IMR-90 (cell line): ENCODE measurements at regions not wholly inside any gene's neighbourhood (a gene's known extent, or its start where the extent isn't known, plus 50 kb on each side); places are given as distances from the start of the nearest gene placed in this dataset.

Experiments
- ATAC-seq: fragments of 200-7000 bp; cut with Tn5 transposase; 2 replicates; pipeline ENCODE4 v1.9.1; 2020; ENCODE audit warnings: low read depth, mild to moderate bottlenecking, moderate library complexity
- BruUV-seq: library from RNA; stranded (reverse); fragments of 400-500 nt; replicated peaks from 2 replicates; lab custom pipeline; 2021; lab: Mats Ljungman, UMichigan
- CTCF ChIA-PET: fragments of 300-600 bp; formaldehyde crosslinking; extraction: SDS; loops from one replicate; lab custom pipeline; 2021; ENCODE audit warnings: antibody characterized with exemption; lab: Yijun Ruan, JAX
- POLR2A ChIA-PET: fragments of 300-600 bp; sonication (Branson Sonifier 250); formaldehyde crosslinking; loops from one replicate; lab custom pipeline; 2022; ENCODE audit warnings: antibody characterized with exemption; ENCODE audit not compliant: unreplicated experiment; lab: Charles Lee
- DNase-seq: peaks from one replicate; pipeline ENCODE4 v3.0.0; 2013
- H2AFZ ChIP-seq: replicated peaks from 2 replicates; pipeline ENCODE3; 2013; ENCODE audit warnings: low read length, mild to moderate bottlenecking; ENCODE audit not compliant: poor library complexity
- H2AK5ac ChIP-seq: 2 replicates; pipeline ENCODE4 v1.6.1; 2013; ENCODE audit warnings: low read depth, low read length, inconsistent platforms
- H2AK9ac ChIP-seq: replicated peaks from 2 replicates; pipeline ENCODE3; 2013; ENCODE audit warnings: mild to moderate bottlenecking, low read depth, low read length, moderate library complexity; ENCODE audit not compliant: poor library complexity
- H2BK120ac ChIP-seq: 2 replicates; pipeline ENCODE4 v1.6.1; 2013; ENCODE audit warnings: low read depth, low read length, inconsistent platforms
- H2BK15ac ChIP-seq: 3 replicates; pipeline ENCODE4 v1.6.1; 2013; ENCODE audit warnings: low read depth, low read length, inconsistent platforms
- H2BK20ac ChIP-seq: 2 replicates; pipeline ENCODE4 v1.6.1; 2013; ENCODE audit warnings: low read depth, mild to moderate bottlenecking, inconsistent platforms, low read length, moderate library complexity
- H2BK5ac ChIP-seq: 2 replicates; pipeline ENCODE4 v1.6.1; 2013; ENCODE audit warnings: mild to moderate bottlenecking, low read depth, low read length, inconsistent platforms; ENCODE audit not compliant: poor library complexity, severe bottlenecking
- H3K14ac ChIP-seq: replicated peaks from 2 replicates; pipeline ENCODE4 v1.6.1; 2013; ENCODE audit warnings: low read depth, low read length, inconsistent platforms
- H3K18ac ChIP-seq: 2 replicates; pipeline ENCODE4 v1.6.1; 2013; ENCODE audit warnings: low read depth, low read length, control low read depth
- H3K23ac ChIP-seq: 2 replicates; pipeline ENCODE4 v1.6.1; 2013; ENCODE audit warnings: low read depth, low read length, inconsistent platforms
- H3K27ac ChIP-seq: 2 replicates; pipeline ENCODE4 v1.5.1; 2013; ENCODE audit warnings: mild to moderate bottlenecking, control low read depth, low read length; ENCODE audit not compliant: insufficient read depth
- H3K27me3 ChIP-seq: 2 replicates; pipeline ENCODE4 v1.6.1; 2013; ENCODE audit warnings: low read length; ENCODE audit not compliant: control insufficient read depth, insufficient read depth
- H3K36me3 ChIP-seq: 2 replicates; pipeline ENCODE4 v1.6.1; 2013; ENCODE audit warnings: low read length, mixed read lengths; ENCODE audit not compliant: control insufficient read depth, insufficient read depth
- H3K4ac ChIP-seq: 2 replicates; pipeline ENCODE4 v1.6.1; 2013; ENCODE audit warnings: low read depth, low read length, inconsistent platforms
- H3K4me1 ChIP-seq: 2 replicates; pipeline ENCODE4 v1.6.1; 2013; ENCODE audit warnings: low read length, mixed read lengths; ENCODE audit not compliant: control insufficient read depth, insufficient read depth
- H3K4me2 ChIP-seq: 2 replicates; pipeline ENCODE4 v1.6.1; 2013; ENCODE audit warnings: low read depth, mild to moderate bottlenecking, control low read depth, low read length, moderate library complexity
- H3K4me3 ChIP-seq: 2 replicates; pipeline ENCODE4 v1.5.1; 2013; ENCODE audit warnings: low read depth, mild to moderate bottlenecking, control low read depth, low read length, moderate library complexity; ENCODE audit not compliant: insufficient read depth
- H3K56ac ChIP-seq: 2 replicates; pipeline ENCODE4 v1.6.1; 2013; ENCODE audit warnings: low read length, inconsistent platforms; ENCODE audit not compliant: insufficient read depth; ENCODE audit errors: extremely low read depth
- H3K79me1 ChIP-seq, 2 experiments: 2 replicates each; pipeline ENCODE4 v1.6.1; 2013; ENCODE audit warnings: low read length in 2 of 2, inconsistent platforms in 1 of 2, low read depth in 1 of 2
- H3K9ac ChIP-seq: 2 replicates; pipeline ENCODE4 v1.6.1; 2013; ENCODE audit warnings: low read depth, low read length, control low read depth
- H3K9me1 ChIP-seq: 2 replicates; pipeline ENCODE4 v1.6.1; 2013; ENCODE audit warnings: low read length, inconsistent platforms; ENCODE audit not compliant: insufficient read depth
- H3K9me3 ChIP-seq: 2 replicates; pipeline ENCODE4 v1.6.1; 2013; ENCODE audit warnings: low read length; ENCODE audit not compliant: control insufficient read depth, insufficient read depth
- H4K20me1 ChIP-seq: 2 replicates; pipeline ENCODE4 v1.6.1; 2013; ENCODE audit warnings: low read length, inconsistent platforms; ENCODE audit not compliant: insufficient read depth
- H4K5ac ChIP-seq: 2 replicates; pipeline ENCODE4 v1.6.1; 2013; ENCODE audit warnings: mild to moderate bottlenecking, low read depth, low read length, control low read depth
- H4K8ac ChIP-seq, 2 experiments: 2 replicates each; pipeline ENCODE4 v1.6.1; 2013; ENCODE audit warnings: low read depth in 2 of 2, low read length in 2 of 2, control low read depth in 1 of 2, inconsistent platforms in 1 of 2
- H4K91ac ChIP-seq: 2 replicates; pipeline ENCODE4 v1.6.1; 2013; ENCODE audit warnings: low read depth, low read length, inconsistent platforms; ENCODE audit not compliant: insufficient read depth
- BHLHE40 ChIP-seq: fragments of 150-350 bp; IDR thresholded peaks from 2 replicates; pipeline ENCODE4 v1.6.1; 2016; ENCODE audit warnings: mild to moderate bottlenecking, low read depth, low read length
- CEBPB ChIP-seq: IDR thresholded peaks from 2 replicates; pipeline ENCODE4 v1.6.1; 2012; ENCODE audit warnings: low read depth, low read length, improper control_type of control experiment
- CHD1 ChIP-seq: IDR thresholded peaks from 2 replicates; pipeline ENCODE4 v1.6.1; 2012; ENCODE audit warnings: low read depth, low read length, improper control_type of control experiment
- CTCF ChIP-seq: conservative IDR thresholded peaks from 2 replicates; pipeline ENCODE4 v1.5.1; 2012; ENCODE audit warnings: mild to moderate bottlenecking, low read depth, low read length, improper control_type of control experiment
- ELK1 ChIP-seq: fragments of 150-350 bp; IDR thresholded peaks from 2 replicates; pipeline ENCODE4 v1.6.1; 2016; ENCODE audit warnings: low read depth, mild to moderate bottlenecking, low read length, moderate library complexity, borderline replicate concordance
- FOS ChIP-seq: fragments of 150-350 bp; IDR thresholded peaks from 2 replicates; pipeline ENCODE4 v1.6.1; 2016; ENCODE audit warnings: low read depth, low read length
- MAFK ChIP-seq: IDR thresholded peaks from 2 replicates; pipeline ENCODE4 v1.6.1; 2012; ENCODE audit warnings: low read depth, low read length, improper control_type of control experiment
- MAZ ChIP-seq: IDR thresholded peaks from 2 replicates; pipeline ENCODE4 v1.6.1; 2012; ENCODE audit warnings: low read depth, mild to moderate bottlenecking, low read length, improper control_type of control experiment, moderate library complexity, borderline replicate concordance
- MXI1 ChIP-seq: IDR thresholded peaks from 2 replicates; pipeline ENCODE4 v1.6.1; 2012; ENCODE audit warnings: low read depth, mild to moderate bottlenecking, low read length, moderate library complexity, borderline replicate concordance
- NFE2L2 ChIP-seq: fragments of 150-350 bp; IDR thresholded peaks from 2 replicates; pipeline ENCODE4 v1.6.1; 2016; ENCODE audit warnings: low read depth, mild to moderate bottlenecking, low read length
- POLR2A ChIP-seq: IDR thresholded peaks from 2 replicates; pipeline ENCODE4 v1.6.1; 2012; ENCODE audit warnings: mild to moderate bottlenecking, low read depth, low read length
- RAD21 ChIP-seq: IDR thresholded peaks from 2 replicates; pipeline ENCODE4 v1.6.1; 2012; ENCODE audit warnings: low read length, improper control_type of control experiment
- RCOR1 ChIP-seq: IDR thresholded peaks from 2 replicates; pipeline ENCODE4 v1.6.1; 2012; ENCODE audit warnings: mild to moderate bottlenecking, low read length, improper control_type of control experiment; ENCODE audit not compliant: insufficient replicate concordance
- RFX5 ChIP-seq: IDR thresholded peaks from 2 replicates; pipeline ENCODE4 v1.8.0; 2012; ENCODE audit warnings: low read depth, mild to moderate bottlenecking, low read length, moderate library complexity
- SMC3 ChIP-seq: fragments of 150-350 bp; IDR thresholded peaks from 2 replicates; pipeline ENCODE4 v1.6.1; 2016; ENCODE audit warnings: low read depth, mild to moderate bottlenecking, antibody characterized with exemption, low read length, moderate library complexity
- USF2 ChIP-seq: fragments of 150-350 bp; IDR thresholded peaks from 2 replicates; pipeline ENCODE4 v1.6.1; 2017; ENCODE audit warnings: mild to moderate bottlenecking, antibody characterized with exemption, low read length, low read depth
- WGBS, 2 experiments: methylation state at CpG; one replicate each; pipeline versions ENCODE4 v1.1.5 to v1.1.7; 2013; ENCODE audit warnings: missing lambda C conversion rate in 2 of 2; ENCODE audit not compliant: insufficient read length in 1 of 2; ENCODE audit errors: extremely low coverage in 2 of 2; 5-methylcytosine and 5-hydroxymethylcytosine counted together
- dilution Hi-C: fragments of 300-500 bp; cut with HindIII; formaldehyde crosslinking; loops from one replicate; pipeline ENCODE4 v1.14.3; 2018; ENCODE audit warnings: low sequenced_read_pairs; ENCODE audit not compliant: unreplicated experiment
- in situ Hi-C: fragments of 300-500 bp; cut with MboI; formaldehyde crosslinking; loops from 3 replicates; pipeline ENCODE4 v1.14.3; 2019; ENCODE audit warnings: low sequenced_read_pairs, inconsistent platforms, mixed read lengths
- intact Hi-C: fragments of 100-400 bp; cut with micrococcal nuclease; formaldehyde crosslinking; loops from 2 replicates; pipeline ENCODE4 v1.10.0; 2022

GRCh38 chr6:67916399-67916798 lies 718.7 kb upstream of the ADGRB3 start:
- no peak overlapping the region for H3K4ac ChIP-seq
- H3K27me3 ChIP-seq: no peaks in the 10 kb centered on the region
- no peak overlapping the region for H3K4me2 ChIP-seq
- 17% methylated on average over 1 of the region's 2 CpGs; no CpG with 5 or more reads in 1 of the 2 experiments for WGBS, 2 experiments
- H4K91ac ChIP-seq: no peak overlapping the region
- ATAC-seq (no peak), DNase-seq (no peak)
- intact Hi-C loops: no loop called here
- no peak overlapping the region for H4K5ac ChIP-seq
- no peak overlapping the region for H3K27ac ChIP-seq
- in situ Hi-C loops: no loop called here
- H3K9me1 ChIP-seq: no peaks in the 10 kb centered on the region
- dilution Hi-C loops: no loop called here
- CTCF ChIA-PET: no interaction called here
- H3K4me3 ChIP-seq: no peak overlapping the region
- no peaks in the 10 kb centered on the region for H3K79me1 ChIP-seq
- 0 out of 2 replicates have a peak, but pooled peaks cover 1% of the 10 kb centered on the region for H3K9me3 ChIP-seq
- H4K20me1 ChIP-seq: no peaks in the 10 kb centered on the region
- no peak overlapping the region for H3K9ac ChIP-seq
- no peak overlapping the region for H2AFZ ChIP-seq
- no peak overlapping the region for H3K56ac ChIP-seq
- no peak for TF ChIP-seq CTCF
- TF ChIP-seq MXI1: no peak
- TF ChIP-seq MAFK: no peak
- no peak for TF ChIP-seq RCOR1
- TF ChIP-seq USF2: no peak
- no peak for TF ChIP-seq POLR2A
- TF ChIP-seq CEBPB: no peak
- no peak for TF ChIP-seq SMC3
- TF ChIP-seq RFX5: no peak
- no peak for TF ChIP-seq MAZ
- no peak for TF ChIP-seq NFE2L2
- no peak for TF ChIP-seq CHD1
- no peak for TF ChIP-seq FOS
- no peak for TF ChIP-seq ELK1
- no peak for TF ChIP-seq RAD21
- no peak for TF ChIP-seq BHLHE40
- H3K18ac ChIP-seq: no peak overlapping the region
- no peaks in the 10 kb centered on the region for H3K36me3 ChIP-seq
- no peak overlapping the region for H2AK9ac ChIP-seq
- no peak overlapping the region for H4K8ac ChIP-seq
- no TSS peak for BruUV-seq
- no peak overlapping the region for H2BK15ac ChIP-seq
- no peak overlapping the region for H2BK120ac ChIP-seq
- H2BK5ac ChIP-seq: no peak overlapping the region
- no peak overlapping the region for H3K14ac ChIP-seq
- no peak overlapping the region for H2BK20ac ChIP-seq
- H3K23ac ChIP-seq: no peak overlapping the region
- POLR2A ChIA-PET: no interaction called here
- no peak overlapping the region for H2AK5ac ChIP-seq
- H3K4me1 ChIP-seq: no peaks in the 10 kb centered on the region
